NCI-H1048 (cell line): ENCODE measurements at regions not wholly inside any gene's neighbourhood (a gene's known extent, or its start where the extent isn't known, plus 50 kb on each side); places are given as distances from the start of the nearest gene placed in this dataset.
"Not testable (repeated sequence)": the region's sequence is repeated elsewhere in the genome, so short reads cannot be mapped to it uniquely, and the experiment has no call there.

Source experiments
- DNase-seq: peaks from one replicate; lab custom pipeline; 2025; lab: John Stamatoyannopoulos, UW

GRCh38 chr15:79765081-79765480, 131.7 kb downstream of the MTHFS start:
- no peak for DNase-seq

GRCh38 chr15:79769069-79769481, 127.7 kb downstream of the MTHFS start:
- DNase-seq, result no peak

GRCh38 chr15:79769933-79770759, 126.7 kb downstream of the MTHFS start:
- DNase-seq, result no peak

- DNase-seq, result no peak
Observed at GRCh38 chr15:79773128-79773527, 123.7 kb downstream of the MTHFS start.

GRCh38 chr15:79775821-79776220, 121.0 kb downstream of the MTHFS start:
- DNase-seq, result no peak

GRCh38 chr15:79777916-79778315, 118.9 kb downstream of the MTHFS start:
- no peak for DNase-seq

GRCh38 chr15:79778378-79778990, 118.3 kb downstream of the MTHFS start:
- no peak for DNase-seq

GRCh38 chr15:79779746-79780145, 117.1 kb downstream of the MTHFS start:
- DNase-seq, result no peak

GRCh38 chr15:79782307-79782706, 114.5 kb downstream of the MTHFS start:
- DNase-seq, result not testable (repeated sequence)
